HG03469 (cell line): ENCODE measurements at regions not wholly inside any gene's neighbourhood (a gene's known extent, or its start where the extent isn't known, plus 50 kb on each side); places are given as distances from the start of the nearest gene placed in this dataset.
A peak's percentile ranks its signal among the peaks of the same experiment; 100 is the strongest.

Experiments used
- ATAC-seq: cut with Tn5 transposase; IDR thresholded peaks from one replicate; pipeline ENCODE4 v1.9.1; 2021; ENCODE audit warnings: mild to moderate bottlenecking, moderate library complexity, moderate number of reproducible peaks; ENCODE audit not compliant: unreplicated experiment

DNA sequence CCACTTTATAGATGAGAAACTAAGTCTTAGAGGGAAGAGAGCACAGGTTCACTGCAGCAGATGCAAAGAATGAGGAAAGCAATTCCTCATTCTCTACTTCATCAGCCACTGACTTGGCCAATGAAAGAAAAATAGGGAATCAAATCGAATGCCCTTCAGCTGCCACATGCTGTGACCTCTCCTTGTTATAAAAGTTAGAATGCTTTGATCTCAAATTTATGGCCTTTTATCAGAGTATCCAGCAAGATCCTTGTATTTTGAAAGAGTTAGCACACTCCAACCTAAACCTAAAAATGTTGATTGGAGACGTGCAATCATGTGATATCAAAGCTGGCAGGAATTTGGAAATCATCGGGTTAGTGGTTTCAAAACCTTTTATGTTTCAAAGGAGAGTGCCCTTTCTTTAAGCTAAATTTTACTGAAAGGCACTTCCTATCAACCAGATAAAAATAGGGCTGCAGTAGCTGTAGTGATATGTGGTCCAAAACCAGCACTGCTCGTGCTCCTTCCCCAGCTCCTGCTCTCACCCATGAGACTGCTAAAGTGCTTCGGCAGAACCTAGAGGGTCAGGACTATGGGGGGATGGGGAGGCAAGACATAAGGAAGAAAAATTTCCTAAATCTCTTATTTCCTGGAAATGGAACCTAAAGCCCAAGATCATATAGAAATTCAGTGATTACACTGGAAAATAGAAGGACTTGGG lies 617.0 kb downstream of the PYDC2 start:
- no peak for ATAC-seq

- no peak for ATAC-seq
Observed at GRCh38 chr3:192079098-192079497, 618.1 kb downstream of the PYDC2 start.

GRCh38 chr3:192080336-192080735 lies 619.4 kb downstream of the PYDC2 start:
- ATAC-seq = no peak

GRCh38 chr3:192082730-192083660 lies 622.0 kb downstream of the PYDC2 start:
- ATAC-seq = peak; percentile 88
